ENCODE measurements at regions not wholly inside any gene's neighbourhood (a gene's known extent, or its start where the extent isn't known, plus 50 kb on each side); places are given as distances from the start of the nearest gene placed in this dataset.
A peak's percentile ranks its signal among the peaks of the same experiment; 100 is the strongest.
"Not testable (repeated sequence)": the region's sequence is repeated elsewhere in the genome, so short reads cannot be mapped to it uniquely, and the experiment has no call there.

DNA sequence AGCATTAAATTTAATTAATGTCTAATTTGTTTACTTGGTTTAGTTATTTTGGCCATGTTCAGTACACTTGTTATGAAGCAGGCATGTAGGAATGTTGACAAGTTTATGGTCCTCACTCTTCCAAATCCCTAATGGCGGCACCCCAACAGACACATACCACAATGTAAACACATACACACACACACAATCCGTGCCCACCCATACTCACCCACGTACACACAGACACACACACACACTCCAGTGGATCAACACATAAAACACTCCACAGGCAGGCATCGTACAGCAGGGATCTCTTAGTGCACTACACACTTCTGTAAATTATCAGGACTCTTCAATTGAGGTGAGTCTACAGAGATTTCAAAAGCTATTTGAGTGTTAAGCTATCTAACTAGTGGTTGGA lies 767.5 kb downstream of the FOXD4L6 start:
- H3K4me1 ChIP-seq (ENCODE audit: insufficient read depth); H3K4me1 Mint-ChIP-seq; H3K36me3 Mint-ChIP-seq (ENCODE audit: low read depth); H3K36me3 ChIP-seq (ENCODE audit: insufficient read depth); H3K27ac ChIP-seq (ENCODE audit: low read depth); H3K4me2 ChIP-seq; H4K20me1 ChIP-seq (replicated peaks; ENCODE audit: insufficient read depth); H2AFZ ChIP-seq; ATAC-seq; H3K4me3 ChIP-seq; H3K27me3 ChIP-seq (ENCODE audit: insufficient read depth); H3K9me2 ChIP-seq (ENCODE audit: insufficient read depth); H3K9me3 Mint-ChIP-seq; H3K79me2 ChIP-seq (replicated peaks; ENCODE audit: insufficient read depth); H3K4me3 Mint-ChIP-seq; DNase-seq (ENCODE audit: low spot score); H3K27me3 Mint-ChIP-seq (ENCODE audit: insufficient read depth, low read depth, poor library complexity); H3F3A ChIP-seq (replicated peaks; ENCODE audit: low read depth); H3K27ac Mint-ChIP-seq: not testable (repeated sequence)

DNA sequence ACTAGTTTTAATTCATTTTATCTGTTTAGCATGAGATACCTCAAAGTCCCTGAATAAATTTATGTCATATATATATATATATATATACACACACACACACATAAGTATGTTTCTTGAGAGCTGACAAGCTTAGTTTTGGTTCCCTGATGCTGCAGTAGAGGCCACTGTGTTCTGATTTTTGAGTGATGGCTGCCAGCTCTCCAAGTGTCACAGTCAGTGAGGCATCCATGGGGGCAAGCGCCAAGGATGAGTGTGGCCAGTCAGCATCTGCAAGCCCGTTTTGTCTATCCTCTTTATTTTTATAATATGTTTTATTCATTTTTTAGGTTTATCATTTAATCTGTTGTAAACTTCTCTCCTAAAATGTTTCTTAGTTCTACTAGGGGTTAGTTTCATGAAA lies 797.5 kb downstream of the FOXD4L6 start:
- not testable (repeated sequence) for H3K27ac Mint-ChIP-seq; H3K36me3 ChIP-seq (ENCODE audit: insufficient read depth); H2AFZ ChIP-seq; DNase-seq (ENCODE audit: low spot score); H3K9me2 ChIP-seq (ENCODE audit: insufficient read depth); H3K4me1 Mint-ChIP-seq; H3K4me1 ChIP-seq (ENCODE audit: insufficient read depth); H3K36me3 Mint-ChIP-seq (ENCODE audit: low read depth); H3K27me3 Mint-ChIP-seq (ENCODE audit: insufficient read depth, low read depth, poor library complexity); H3K4me3 Mint-ChIP-seq; H3K9me3 Mint-ChIP-seq; H3K27ac ChIP-seq (ENCODE audit: low read depth); H3K79me2 ChIP-seq (replicated peaks; ENCODE audit: insufficient read depth); H3K27me3 ChIP-seq (ENCODE audit: insufficient read depth); H3F3A ChIP-seq (replicated peaks; ENCODE audit: low read depth); H4K20me1 ChIP-seq (replicated peaks; ENCODE audit: insufficient read depth); ATAC-seq; H3K4me2 ChIP-seq; H3K4me3 ChIP-seq

DNA sequence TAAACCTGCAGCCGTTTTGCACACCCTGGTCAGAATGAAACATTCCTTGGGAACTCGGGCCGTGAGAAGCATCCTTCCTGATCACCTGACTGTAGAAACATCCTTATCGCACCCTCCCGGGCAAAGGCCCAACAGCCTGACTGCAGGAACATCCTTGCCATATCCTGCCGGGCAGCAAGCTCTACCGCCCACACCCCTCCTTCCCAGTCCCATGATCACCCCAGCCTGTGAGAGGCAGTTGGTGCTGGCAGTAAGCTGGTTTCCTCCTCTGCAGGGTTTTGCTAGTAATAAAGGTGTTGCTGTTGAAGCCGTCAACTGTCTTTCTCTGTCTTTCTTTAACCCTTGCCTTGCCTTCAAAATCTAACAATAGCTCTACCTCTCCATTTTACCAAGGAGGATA lies 799.6 kb downstream of the FOXD4L6 start:
- not testable (repeated sequence) for H3K36me3 ChIP-seq (ENCODE audit: insufficient read depth); H3K4me3 Mint-ChIP-seq; H3K27ac Mint-ChIP-seq; H2AFZ ChIP-seq; H3K9me2 ChIP-seq (ENCODE audit: insufficient read depth); H3F3A ChIP-seq (replicated peaks; ENCODE audit: low read depth); H3K4me2 ChIP-seq; H3K9me3 Mint-ChIP-seq; ATAC-seq; H3K27me3 ChIP-seq (ENCODE audit: insufficient read depth); H3K4me1 Mint-ChIP-seq; H4K20me1 ChIP-seq (replicated peaks; ENCODE audit: insufficient read depth); H3K4me3 ChIP-seq; H3K27ac ChIP-seq (ENCODE audit: low read depth); H3K36me3 Mint-ChIP-seq (ENCODE audit: low read depth); H3K79me2 ChIP-seq (replicated peaks; ENCODE audit: insufficient read depth); H3K27me3 Mint-ChIP-seq (ENCODE audit: insufficient read depth, low read depth, poor library complexity); H3K4me1 ChIP-seq (ENCODE audit: insufficient read depth); DNase-seq (ENCODE audit: low spot score)

DNA sequence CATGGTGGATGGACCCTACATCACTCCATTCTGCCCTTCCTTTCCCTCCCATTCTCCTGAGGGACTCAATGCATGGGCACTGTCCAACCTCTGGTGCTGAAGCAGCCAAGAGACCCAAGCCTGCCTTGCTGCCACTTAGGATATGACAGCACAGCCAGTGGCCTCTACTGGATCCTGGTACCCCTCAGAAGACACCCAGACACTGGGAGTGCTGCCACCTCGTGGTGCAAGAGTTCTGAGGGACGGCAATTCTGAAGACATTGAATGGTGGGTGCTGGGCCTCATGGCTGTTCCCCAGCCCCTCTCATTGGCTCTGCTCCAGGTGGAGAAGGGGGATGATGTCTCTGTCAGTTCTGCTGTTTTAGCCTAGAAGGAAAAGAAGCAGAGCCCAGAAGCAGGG lies 802.3 kb downstream of the FOXD4L6 start:
- not testable (repeated sequence) for DNase-seq (ENCODE audit: low spot score); H3K36me3 Mint-ChIP-seq (ENCODE audit: low read depth); H3K4me1 Mint-ChIP-seq; H3K4me3 Mint-ChIP-seq; H3K27ac Mint-ChIP-seq; H3K9me3 Mint-ChIP-seq; H3K4me2 ChIP-seq; H3K79me2 ChIP-seq (replicated peaks; ENCODE audit: insufficient read depth); H3K27ac ChIP-seq (ENCODE audit: low read depth); H3K9me2 ChIP-seq (ENCODE audit: insufficient read depth); H3K36me3 ChIP-seq (ENCODE audit: insufficient read depth); H3K27me3 ChIP-seq (ENCODE audit: insufficient read depth); H4K20me1 ChIP-seq (replicated peaks; ENCODE audit: insufficient read depth); H3K4me3 ChIP-seq; H2AFZ ChIP-seq; H3K27me3 Mint-ChIP-seq (ENCODE audit: insufficient read depth, low read depth, poor library complexity); H3K4me1 ChIP-seq (ENCODE audit: insufficient read depth); H3F3A ChIP-seq (replicated peaks; ENCODE audit: low read depth)
- ATAC-seq: peak; percentile 64; the same call in 2 of the 3 replicates

DNA sequence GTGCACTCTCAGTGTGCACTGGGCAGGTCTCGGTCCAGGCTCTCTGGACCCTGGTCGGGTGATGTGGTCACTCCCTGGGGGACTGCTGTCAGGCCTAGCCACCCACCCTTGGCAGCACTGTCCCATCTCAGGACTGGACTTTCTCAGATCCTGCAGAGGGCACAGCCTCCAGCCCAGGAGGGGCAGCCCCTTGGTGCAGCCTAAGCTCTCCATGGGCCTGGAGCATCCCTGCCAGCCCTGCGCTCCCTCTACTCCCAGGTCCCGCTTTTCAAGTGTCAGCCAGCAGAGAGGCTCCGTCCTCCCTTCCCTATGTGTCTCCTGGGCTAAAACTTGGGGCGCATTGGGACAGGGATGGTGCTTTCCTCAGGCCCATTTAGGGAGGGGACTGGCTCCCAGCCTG lies 805.8 kb downstream of the FOXD4L6 start:
- not testable (repeated sequence) for H3K4me2 ChIP-seq; H3K4me1 ChIP-seq (ENCODE audit: insufficient read depth); H4K20me1 ChIP-seq (replicated peaks; ENCODE audit: insufficient read depth); H3K4me1 Mint-ChIP-seq; H3K36me3 Mint-ChIP-seq (ENCODE audit: low read depth); H3K27me3 Mint-ChIP-seq (ENCODE audit: insufficient read depth, low read depth, poor library complexity); H3K4me3 Mint-ChIP-seq; H3K79me2 ChIP-seq (replicated peaks; ENCODE audit: insufficient read depth); H3K4me3 ChIP-seq; H3K36me3 ChIP-seq (ENCODE audit: insufficient read depth); H3F3A ChIP-seq (replicated peaks; ENCODE audit: low read depth); ATAC-seq; H2AFZ ChIP-seq; H3K27me3 ChIP-seq (ENCODE audit: insufficient read depth); H3K9me3 Mint-ChIP-seq; H3K9me2 ChIP-seq (ENCODE audit: insufficient read depth); DNase-seq (ENCODE audit: low spot score); H3K27ac ChIP-seq (ENCODE audit: low read depth); H3K27ac Mint-ChIP-seq

DNA sequence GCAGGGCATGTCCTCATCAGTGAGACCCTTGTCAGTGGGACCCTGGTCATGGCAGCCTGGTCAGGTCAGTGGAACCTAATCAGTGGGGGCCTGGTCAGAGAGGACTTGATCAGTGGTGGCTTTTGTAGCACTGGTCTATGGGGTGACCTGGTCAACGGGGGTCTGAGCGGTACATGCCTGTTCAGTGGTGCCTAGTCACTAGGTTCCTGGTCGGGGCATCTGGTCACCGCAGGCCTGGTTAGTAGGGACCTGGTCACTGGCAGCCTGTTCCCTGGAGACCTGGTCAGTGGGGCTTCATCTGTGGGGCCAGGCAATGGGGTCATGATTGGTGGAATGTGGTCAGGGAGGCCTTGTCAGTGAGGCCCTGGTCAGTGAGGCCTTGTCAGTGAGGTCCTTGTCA lies 806.6 kb downstream of the FOXD4L6 start:
- H3K79me2 ChIP-seq (replicated peaks; ENCODE audit: insufficient read depth); DNase-seq (ENCODE audit: low spot score); H3K27ac Mint-ChIP-seq; H3K4me1 ChIP-seq (ENCODE audit: insufficient read depth); H3K36me3 ChIP-seq (ENCODE audit: insufficient read depth); H3K4me3 ChIP-seq; H2AFZ ChIP-seq; H3K4me2 ChIP-seq; H3K4me3 Mint-ChIP-seq; ATAC-seq; H3F3A ChIP-seq (replicated peaks; ENCODE audit: low read depth); H3K36me3 Mint-ChIP-seq (ENCODE audit: low read depth); H4K20me1 ChIP-seq (replicated peaks; ENCODE audit: insufficient read depth); H3K9me2 ChIP-seq (ENCODE audit: insufficient read depth); H3K27ac ChIP-seq (ENCODE audit: low read depth); H3K4me1 Mint-ChIP-seq; H3K27me3 Mint-ChIP-seq (ENCODE audit: insufficient read depth, low read depth, poor library complexity); H3K27me3 ChIP-seq (ENCODE audit: insufficient read depth); H3K9me3 Mint-ChIP-seq: not testable (repeated sequence)

DNA sequence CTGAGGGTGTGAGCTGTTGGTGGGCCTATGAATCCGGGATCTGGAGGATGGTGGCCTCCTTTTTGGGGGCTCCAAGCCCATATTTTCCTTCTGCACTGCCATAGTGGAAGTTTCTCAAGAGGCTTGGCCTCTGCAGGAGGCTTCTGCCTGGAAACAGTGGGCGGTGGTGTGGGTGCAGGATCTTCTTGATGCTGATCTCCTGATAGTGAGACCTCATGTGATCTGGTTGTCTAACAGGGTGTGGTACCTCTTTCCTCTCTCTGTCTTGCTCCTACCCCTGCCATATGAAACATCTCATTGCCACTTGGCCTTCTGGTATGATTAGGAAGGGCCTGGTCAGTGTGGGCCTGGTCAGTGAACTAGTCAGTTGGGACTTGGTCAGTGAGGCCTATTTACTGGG lies 807.3 kb downstream of the FOXD4L6 start:
- not testable (repeated sequence) for H3K36me3 Mint-ChIP-seq (ENCODE audit: low read depth); H3K27me3 Mint-ChIP-seq (ENCODE audit: insufficient read depth, low read depth, poor library complexity); H3K4me3 ChIP-seq; H3K36me3 ChIP-seq (ENCODE audit: insufficient read depth); H3K79me2 ChIP-seq (replicated peaks; ENCODE audit: insufficient read depth); H3K4me1 Mint-ChIP-seq; H3K4me2 ChIP-seq; DNase-seq (ENCODE audit: low spot score); ATAC-seq; H3K4me1 ChIP-seq (ENCODE audit: insufficient read depth); H2AFZ ChIP-seq; H3K27ac Mint-ChIP-seq; H4K20me1 ChIP-seq (replicated peaks; ENCODE audit: insufficient read depth); H3K9me2 ChIP-seq (ENCODE audit: insufficient read depth); H3F3A ChIP-seq (replicated peaks; ENCODE audit: low read depth); H3K4me3 Mint-ChIP-seq; H3K27ac ChIP-seq (ENCODE audit: low read depth); H3K27me3 ChIP-seq (ENCODE audit: insufficient read depth); H3K9me3 Mint-ChIP-seq

Data from GM23338 (cell line).